GDM1 (cell line): ENCODE measurements at regions not wholly inside any gene's neighbourhood (a gene's known extent, or its start where the extent isn't known, plus 50 kb on each side); places are given as distances from the start of the nearest gene placed in this dataset.
A peak's percentile ranks its signal among the peaks of the same experiment; 100 is the strongest.
"Not testable (repeated sequence)": the region's sequence is repeated elsewhere in the genome, so short reads cannot be mapped to it uniquely, and the experiment has no call there.

Experiments
- DNase-seq: peaks from one replicate; lab custom pipeline; 2025; lab: John Stamatoyannopoulos, UW

DNA sequence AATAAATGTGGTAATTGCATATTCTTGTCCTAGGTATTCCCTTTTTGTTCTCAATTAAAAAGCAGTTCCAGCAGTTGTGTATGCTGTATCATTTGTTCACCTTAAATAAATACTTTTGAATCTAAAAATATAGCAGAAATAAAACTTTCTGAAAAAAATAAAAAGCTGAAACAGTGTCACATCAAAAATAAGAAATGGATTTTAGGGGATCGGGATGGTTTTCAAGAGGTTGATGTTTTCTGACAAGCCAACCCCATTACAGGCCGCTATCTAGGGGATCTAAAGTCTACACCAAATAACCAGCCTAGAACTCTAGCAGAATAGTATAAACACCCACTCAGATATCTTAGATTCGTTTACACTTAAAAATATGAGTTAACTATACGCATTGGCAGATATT, 95.4 kb upstream of the MAML3 start:
- no peak for DNase-seq

GRCh38 chr4:140247237-140247636, 93.3 kb upstream of the MAML3 start:
- DNase-seq, result peak; percentile 25

- DNase-seq, result no peak
These were observed 92.2 kb upstream of the MAML3 start for GRCh38 chr4:140246216-140246615.

DNA sequence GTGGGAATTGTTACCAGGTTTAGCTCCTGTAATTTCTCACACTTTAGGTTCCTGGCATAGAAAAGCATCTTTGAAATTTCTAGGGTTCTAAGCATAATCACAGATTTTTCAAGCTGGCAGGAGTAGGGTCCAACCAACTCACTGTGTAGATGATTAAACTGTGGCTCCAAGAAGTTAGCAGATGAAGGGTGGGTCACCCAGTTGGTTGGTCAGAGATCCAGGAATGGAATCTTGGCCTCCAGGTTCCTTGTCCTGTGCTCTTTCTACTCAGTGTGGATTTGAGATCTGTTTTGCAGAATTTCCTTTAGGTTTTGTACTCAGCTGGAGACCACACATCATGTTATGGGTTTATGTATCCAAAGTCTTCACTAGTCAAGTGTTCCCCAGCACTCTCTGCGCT, 90.3 kb upstream of the MAML3 start:
- DNase-seq, result no peak

DNA sequence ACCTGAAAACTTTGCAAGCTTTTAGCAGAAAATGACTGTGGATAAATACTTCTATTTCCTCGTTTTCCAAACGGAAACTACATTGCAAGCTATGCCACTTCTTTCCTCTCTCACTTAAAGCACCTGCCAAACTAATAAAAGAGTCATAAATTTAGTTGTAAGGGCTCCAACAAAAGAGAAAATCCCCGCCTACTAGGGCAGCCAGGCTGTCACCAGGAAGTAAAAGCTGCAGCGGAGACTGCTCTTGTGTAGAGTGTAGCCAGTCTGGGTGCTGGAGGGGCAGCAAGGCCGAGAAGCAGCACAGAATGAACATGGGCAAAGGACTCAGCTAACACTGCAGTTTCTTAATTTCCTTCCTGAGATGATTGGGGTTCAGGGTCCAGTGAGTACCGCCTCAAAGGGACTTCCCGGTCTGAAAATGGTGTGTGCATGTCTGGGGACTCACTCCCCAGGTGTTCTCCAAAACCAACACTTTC, 89.3 kb upstream of the MAML3 start:
- DNase-seq, result peak; percentile 35

- DNase-seq, result peak; percentile 50
These were observed 88.6 kb upstream of the MAML3 start for GRCh38 chr4:140242357-140243277.

GRCh38 chr4:140240237-140240636, 86.3 kb upstream of the MAML3 start:
- no peak for DNase-seq

GRCh38 chr4:140239311-140239710, 85.3 kb upstream of the MAML3 start:
- DNase-seq, result no peak

GRCh38 chr4:140238351-140239056, 84.5 kb upstream of the MAML3 start:
- peak; percentile 52 for DNase-seq

GRCh38 chr4:140237616-140238350, 83.8 kb upstream of the MAML3 start:
- peak; percentile 74 for DNase-seq

DNA sequence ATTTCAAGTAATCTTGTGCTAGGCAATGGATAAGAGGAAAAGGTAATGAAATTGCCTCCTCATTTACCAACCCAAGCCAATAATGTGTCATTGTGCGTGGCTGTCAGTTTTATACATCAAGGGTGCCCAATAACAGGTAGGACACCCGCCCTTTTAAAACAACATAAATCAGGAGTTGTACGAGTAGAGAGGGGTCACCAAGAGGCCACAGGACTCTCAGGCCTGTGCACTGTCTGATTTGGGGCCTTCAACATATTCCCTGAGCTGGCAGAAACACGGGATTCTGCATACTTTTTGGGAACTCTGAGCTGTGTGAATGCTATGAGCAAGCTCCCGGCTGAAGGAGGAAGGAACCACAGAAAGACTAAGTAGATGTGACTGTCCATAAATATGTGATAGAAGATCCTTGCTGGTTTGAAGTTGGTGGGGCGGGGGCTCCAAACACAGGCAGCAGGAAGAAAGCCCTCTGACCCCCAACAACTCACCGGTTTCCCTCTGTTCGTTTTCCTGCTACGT, 82.7 kb upstream of the MAML3 start:
- no peak for DNase-seq

- DNase-seq, result no peak
These were observed 80.7 kb upstream of the MAML3 start for GRCh38 chr4:140234697-140235060.

DNA sequence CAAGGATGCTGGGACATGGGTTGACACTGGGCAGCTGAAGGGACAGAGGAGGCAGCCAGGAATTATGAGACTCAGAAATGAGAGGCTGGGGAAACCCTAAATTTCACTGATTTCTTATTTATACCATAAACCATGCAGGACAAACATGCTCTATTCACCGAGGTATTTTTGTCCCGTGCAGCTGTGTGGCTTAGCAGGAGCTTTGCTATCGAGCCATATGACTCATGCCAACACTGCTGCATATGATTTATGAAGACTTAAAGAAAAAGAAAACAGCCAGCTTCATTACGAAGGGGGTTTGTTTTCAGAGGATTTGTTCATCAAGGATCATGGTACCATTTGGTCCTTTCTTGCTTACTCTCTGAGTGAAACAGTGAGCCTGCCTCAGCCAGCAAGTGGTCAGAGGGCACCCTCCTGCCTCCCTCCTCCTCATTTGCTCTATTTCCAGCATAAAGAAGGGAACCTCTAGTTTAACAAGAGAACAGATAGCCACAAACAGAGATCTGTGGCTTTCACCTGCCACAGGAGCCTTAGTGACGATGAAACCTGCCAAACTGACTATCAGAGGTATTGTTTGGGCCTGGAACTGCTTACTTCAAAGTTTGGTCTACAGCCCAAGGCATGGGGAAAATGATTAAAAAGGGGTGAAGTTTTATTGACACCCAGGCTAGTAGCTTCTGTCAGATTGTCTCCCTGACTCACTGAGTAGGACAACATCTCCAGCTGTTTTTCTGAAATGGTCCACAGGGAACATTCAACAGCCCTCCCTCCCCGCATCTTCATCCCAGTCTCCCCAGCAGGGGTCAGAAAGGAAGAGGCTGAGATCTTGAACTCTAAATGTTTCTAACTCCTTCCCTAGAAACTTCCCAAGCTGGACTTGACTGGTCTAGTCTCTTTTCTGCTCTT, 80.1 kb upstream of the MAML3 start:
- DNase-seq, result peak; percentile 12

DNA sequence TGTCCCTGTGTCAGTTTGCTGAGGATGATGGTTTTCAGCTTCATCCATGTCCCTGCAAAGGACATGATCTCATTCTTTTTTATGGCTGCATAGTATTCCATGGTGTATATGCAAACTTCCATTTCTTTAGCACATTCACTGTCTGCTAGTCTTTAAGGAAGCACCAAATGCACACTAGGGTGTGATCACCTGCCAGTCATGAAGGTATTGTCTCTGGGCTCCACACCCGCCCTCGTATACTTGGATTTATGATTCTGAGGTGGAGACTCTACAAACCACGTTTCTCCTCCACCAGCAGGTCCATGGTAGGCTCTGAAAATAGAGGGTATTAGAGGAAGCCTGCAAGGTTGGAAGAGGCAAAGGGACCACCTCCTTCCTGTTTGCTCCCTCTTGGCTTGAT, 75.9 kb upstream of the MAML3 start:
- no peak for DNase-seq

DNA sequence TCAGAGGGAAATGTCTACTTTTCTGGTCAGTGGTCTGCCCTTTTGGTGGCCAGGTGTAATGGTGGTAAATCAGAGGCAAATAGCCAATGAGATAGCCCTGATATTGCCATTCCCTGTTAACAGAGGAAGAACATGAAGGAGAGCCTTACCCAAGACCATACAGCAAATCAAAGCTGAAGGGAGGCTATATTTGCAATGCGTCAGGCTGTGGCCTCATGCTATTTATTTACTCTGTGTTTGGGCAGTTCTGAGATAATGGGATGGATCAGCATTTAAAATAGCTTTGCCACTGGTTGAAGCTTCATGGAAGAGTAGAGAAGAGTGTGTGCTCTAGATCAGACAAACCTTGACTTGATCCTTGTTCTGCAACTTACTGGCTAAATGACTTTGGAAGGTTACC, 73.3 kb upstream of the MAML3 start:
- no peak for DNase-seq

GRCh38 chr4:140223056-140223810, 69.2 kb upstream of the MAML3 start:
- DNase-seq, result no peak

DNA sequence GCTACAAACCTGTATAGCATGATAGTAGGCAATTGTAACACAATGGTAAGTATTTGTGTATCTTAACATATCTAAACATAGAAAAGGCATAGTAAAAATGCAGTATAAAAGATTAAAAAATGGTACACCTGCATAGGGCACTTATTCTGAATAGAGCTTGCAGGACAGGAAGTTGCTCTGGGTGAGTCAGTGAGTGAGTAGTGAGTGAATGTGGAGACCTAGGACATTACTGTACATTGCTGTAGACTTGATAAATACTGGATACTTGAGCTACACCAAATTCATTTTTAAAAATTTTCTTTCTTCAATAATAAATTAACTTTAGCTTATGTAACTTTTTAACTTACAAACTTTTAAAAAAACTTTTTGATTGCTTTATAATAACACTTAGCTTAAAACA, 68.2 kb upstream of the MAML3 start:
- DNase-seq, result no peak

DNA sequence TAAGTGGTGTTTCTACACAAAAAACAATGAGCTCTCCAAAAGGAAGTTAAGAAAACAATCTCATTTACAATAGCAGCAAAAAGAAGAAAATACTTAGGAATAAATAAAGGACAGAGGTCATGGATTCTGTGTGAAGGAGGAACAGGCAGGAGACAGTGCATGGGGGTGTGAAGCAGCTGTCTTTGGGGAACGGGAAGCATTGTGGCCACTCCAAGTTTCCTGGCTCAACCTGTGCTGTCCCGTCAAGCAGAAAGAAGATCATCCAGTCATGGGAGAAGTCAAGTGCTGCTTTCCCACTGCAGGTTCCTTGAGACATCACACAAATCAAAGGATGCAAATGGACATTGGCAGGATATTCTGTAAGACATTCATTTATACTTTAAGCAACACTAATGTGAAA, 66.1 kb upstream of the MAML3 start:
- DNase-seq, result no peak

- no peak for DNase-seq
These were observed 65.6 kb upstream of the MAML3 start for GRCh38 chr4:140219567-140219966.

- not testable (repeated sequence) for DNase-seq
These were observed 65.1 kb upstream of the MAML3 start for GRCh38 chr4:140219070-140219469.

GRCh38 chr4:140213749-140214148, 59.8 kb upstream of the MAML3 start:
- no peak for DNase-seq
